ENCODE measurements at regions not wholly inside any gene's neighbourhood (a gene's known extent, or its start where the extent isn't known, plus 50 kb on each side); places are given as distances from the start of the nearest gene placed in this dataset.

DNA sequence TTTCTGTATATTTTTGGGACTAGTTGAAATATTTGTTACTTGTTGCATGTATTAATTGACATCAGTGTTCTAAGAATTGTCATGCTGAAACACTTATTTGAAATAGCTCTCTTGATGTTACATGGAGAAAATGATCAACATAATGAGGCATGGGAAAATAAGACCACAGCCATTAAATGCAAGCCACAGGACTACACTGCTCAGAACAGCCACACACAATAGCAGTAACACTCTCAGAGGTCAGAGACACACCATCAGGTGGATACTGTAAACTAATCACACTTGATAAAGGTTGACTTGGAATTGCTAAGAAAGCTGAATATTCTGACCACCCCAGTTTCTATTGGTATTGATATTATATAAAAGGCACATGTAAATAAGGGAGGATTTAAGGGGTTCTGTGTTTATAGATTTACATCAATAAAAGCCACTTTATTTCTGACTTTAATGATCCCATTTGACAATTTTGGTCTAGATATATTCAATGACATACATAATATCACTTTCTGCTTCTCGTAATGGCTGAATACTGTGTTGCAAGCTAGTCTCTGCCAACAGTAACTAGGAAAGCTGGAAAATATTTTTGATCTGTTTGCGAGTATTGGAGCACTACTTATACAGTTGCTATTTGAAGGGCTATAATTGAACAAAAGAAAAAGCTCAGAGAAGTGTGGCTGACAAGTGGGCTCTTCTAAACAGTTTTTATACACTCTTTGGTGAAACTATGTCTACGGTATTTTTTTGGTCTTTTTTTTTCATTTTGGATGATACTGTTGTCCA is 876.5 kb upstream of the INTU start:
- no peak for DNase-seq (ENCODE audit: low read depth)
- TF ChIP-seq, protein P1, sequence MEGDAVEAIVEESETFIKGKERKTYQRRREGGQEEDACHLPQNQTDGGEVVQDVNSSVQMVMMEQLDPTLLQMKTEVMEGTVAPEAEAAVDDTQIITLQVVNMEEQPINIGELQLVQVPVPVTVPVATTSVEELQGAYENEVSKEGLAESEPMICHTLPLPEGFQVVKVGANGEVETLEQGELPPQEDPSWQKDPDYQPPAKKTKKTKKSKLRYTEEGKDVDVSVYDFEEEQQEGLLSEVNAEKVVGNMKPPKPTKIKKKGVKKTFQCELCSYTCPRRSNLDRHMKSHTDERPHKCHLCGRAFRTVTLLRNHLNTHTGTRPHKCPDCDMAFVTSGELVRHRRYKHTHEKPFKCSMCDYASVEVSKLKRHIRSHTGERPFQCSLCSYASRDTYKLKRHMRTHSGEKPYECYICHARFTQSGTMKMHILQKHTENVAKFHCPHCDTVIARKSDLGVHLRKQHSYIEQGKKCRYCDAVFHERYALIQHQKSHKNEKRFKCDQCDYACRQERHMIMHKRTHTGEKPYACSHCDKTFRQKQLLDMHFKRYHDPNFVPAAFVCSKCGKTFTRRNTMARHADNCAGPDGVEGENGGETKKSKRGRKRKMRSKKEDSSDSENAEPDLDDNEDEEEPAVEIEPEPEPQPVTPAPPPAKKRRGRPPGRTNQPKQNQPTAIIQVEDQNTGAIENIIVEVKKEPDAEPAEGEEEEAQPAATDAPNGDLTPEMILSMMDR (conservative IDR thresholded peaks at IDR 0.05; ENCODE audit: low read depth, low read length), result no peak
- H3K4me3 ChIP-seq (ENCODE audit: low read depth, low read length), result no peak overlapping the region

DNA sequence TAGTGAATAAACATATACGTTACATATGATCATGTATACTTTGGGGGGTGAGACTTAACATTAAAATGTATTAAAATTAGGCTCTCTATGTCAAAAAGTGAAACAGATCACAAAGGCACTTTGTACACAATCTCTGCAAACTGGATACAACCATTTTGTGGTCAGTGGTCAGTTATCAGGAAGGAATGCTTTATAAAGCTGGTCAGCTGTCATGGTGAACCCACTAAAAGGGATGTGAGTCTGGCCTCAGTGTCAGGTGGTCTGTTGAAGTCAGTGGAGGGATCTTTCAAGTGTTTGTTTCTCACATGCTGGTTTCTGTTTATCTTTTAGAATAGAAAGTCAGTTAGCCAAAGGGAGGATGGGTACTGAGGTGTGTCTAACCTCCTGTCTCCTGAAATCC is 875.5 kb upstream of the INTU start:
- no peak overlapping the region for H3K4me3 ChIP-seq (ENCODE audit: low read depth, low read length)
- TF ChIP-seq, protein P1 (conservative IDR thresholded peaks at IDR 0.05; ENCODE audit: low read depth, low read length), result no peak
- DNase-seq (ENCODE audit: low read depth), result no peak

DNA sequence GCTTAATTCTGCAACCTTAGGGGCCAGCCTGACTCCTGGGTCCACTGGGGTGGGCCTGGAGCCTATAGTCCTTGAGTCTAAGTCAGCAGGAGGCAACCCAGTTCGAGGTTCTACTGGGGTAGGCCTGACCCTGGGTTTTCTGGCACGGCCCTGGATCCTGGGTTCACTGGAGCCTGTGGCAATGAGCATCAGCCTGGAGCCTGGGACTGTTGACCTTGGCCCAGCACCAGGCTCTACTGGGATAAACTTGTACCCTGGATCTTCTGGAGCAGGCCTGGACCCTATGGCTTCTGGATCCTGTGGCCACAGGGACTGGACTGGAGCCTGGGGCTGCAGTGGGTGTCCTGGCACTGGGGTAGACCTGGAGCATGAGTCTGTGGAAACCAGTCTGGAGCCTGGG is 874.3 kb upstream of the INTU start:
- TF ChIP-seq, protein P1 (conservative IDR thresholded peaks at IDR 0.05; ENCODE audit: low read depth, low read length), result no peak
- no peak overlapping the region for H3K4me3 ChIP-seq (ENCODE audit: low read depth, low read length)
- DNase-seq (ENCODE audit: low read depth), result no peak

DNA sequence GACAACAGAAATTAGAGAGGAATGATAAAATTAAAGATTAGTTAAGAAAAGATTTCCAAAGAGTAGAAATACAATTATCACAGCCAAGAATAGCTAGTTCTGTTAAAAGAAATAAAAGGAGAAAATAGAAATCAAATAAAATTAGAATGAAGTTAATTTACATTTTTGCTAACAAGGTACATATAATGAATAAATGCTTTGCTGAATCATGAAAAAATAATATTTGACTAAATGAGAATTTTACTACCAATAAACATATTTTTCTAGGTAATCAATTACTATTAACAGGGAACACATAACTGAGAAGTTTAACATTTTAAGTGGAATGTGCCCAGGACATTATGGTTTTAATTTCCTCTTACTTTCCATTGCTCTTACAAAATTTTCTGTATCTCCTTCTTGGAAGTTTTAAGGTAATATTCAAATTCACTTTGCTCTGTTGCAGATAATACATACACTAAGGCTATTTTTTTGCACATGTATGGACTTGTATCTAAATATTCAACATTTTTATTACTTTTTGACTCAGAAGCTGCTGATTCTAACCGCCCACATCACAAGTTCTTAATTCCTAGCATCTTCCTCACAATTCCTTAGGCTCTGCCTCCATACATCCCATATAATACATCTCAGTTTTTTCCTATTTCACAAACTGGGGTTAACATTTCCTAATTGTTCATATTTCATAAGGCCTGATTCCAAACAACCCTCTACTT is 870.7 kb upstream of the INTU start:
- TF ChIP-seq, protein P1 (conservative IDR thresholded peaks at IDR 0.05; ENCODE audit: low read depth, low read length), result no peak
- DNase-seq (ENCODE audit: low read depth), result no peak
- H3K4me3 ChIP-seq (ENCODE audit: low read depth, low read length), result no peak overlapping the region

DNA sequence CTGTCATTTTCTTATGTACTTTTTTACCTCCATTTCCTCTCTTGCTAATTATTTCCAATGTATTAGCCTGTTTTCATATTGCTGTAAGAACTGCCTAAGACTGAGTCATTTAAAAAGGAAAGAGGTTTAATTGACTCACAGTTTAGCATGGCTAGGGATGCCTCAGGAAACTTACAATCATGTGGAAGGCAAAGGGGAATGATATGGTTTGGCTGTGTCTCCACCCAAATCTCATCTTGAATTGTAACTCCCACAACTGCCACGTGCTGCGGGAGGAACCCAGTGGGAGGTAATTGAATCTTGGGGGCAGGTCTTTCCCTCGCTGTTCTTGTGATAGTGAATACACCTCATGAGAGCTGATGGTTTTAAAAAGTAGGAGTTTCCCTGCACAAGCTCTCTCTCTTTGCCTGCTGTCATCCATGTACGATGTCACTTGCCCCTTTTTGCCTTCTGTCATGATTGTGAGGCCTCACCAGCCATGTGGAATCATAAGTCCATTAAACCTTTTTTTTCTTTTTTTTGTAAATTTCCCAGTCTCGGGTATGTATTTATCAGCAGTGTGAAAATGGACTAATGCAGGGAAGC is 870.0 kb upstream of the INTU start:
- H3K4me3 ChIP-seq (ENCODE audit: low read depth, low read length), result no peak overlapping the region
- TF ChIP-seq, protein P1 (conservative IDR thresholded peaks at IDR 0.05; ENCODE audit: low read depth, low read length), result no peak
- DNase-seq (ENCODE audit: low read depth), result no peak

DNA sequence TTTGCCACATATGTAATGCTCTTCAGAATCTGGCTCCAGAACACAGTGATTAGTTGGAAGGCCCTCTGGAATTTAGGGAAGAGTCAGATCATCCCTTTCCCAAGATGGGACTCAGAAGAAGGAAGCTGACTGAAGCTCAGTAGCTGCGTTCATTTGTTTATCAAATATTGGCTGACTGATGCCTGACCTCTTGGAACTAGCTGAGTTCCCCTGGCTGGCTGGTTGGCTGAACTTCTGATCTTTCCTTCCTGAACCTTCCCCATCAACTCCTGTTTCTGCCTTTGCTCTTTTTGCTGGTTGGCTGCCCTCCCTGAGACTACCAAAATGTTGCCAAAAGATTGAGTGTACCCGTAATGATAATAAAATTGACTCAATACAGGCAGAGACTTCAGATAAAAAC is 866.5 kb upstream of the INTU start:
- no peak for DNase-seq (ENCODE audit: low read depth)
- H3K4me3 ChIP-seq (ENCODE audit: low read depth, low read length), result no peak overlapping the region
- TF ChIP-seq, protein P1 (conservative IDR thresholded peaks at IDR 0.05; ENCODE audit: low read depth, low read length), result no peak
